GM23338 (cell line): ENCODE measurements at regions not wholly inside any gene's neighbourhood (a gene's known extent, or its start where the extent isn't known, plus 50 kb on each side); places are given as distances from the start of the nearest gene placed in this dataset.

ENCODE experiments used
- ETS1 ChIP-seq: IDR thresholded peaks from 2 replicates; pipeline ENCODE4 v1.6.1; 2016; ENCODE audit warnings: antibody characterized with exemption
- EZH2 ChIP-seq: fragments of 200-600 bp; sonication (generic); IDR thresholded peaks from one replicate; pipeline ENCODE4 v1.8.0; 2017; ENCODE audit warnings: antibody characterized with exemption, mild to moderate bottlenecking, low read depth; ENCODE audit not compliant: unreplicated experiment
- EZH2phosphoT487 ChIP-seq: fragments of 200-600 bp; sonication (generic); IDR thresholded peaks from one replicate; pipeline ENCODE4 v1.8.1; 2018; ENCODE audit warnings: antibody characterized with exemption; ENCODE audit not compliant: unreplicated experiment
- NANOG ChIP-seq: IDR thresholded peaks from 2 replicates; pipeline ENCODE4 v1.6.1; 2016; ENCODE audit warnings: antibody characterized with exemption, borderline replicate concordance
- ZNF114 ChIP-seq: fragments of 250-450 bp; sonication (Bioruptor Pico); IDR thresholded peaks from 2 replicates; pipeline ENCODE4 v1.5.0; 2020; ENCODE audit warnings: mild to moderate bottlenecking, moderate library complexity
- ZNF331 ChIP-seq: fragments of 250-450 bp; sonication (Bioruptor Pico); IDR thresholded peaks from 2 replicates; pipeline ENCODE4 v1.5.0; 2020; ENCODE audit warnings: low read depth, mild to moderate bottlenecking, moderate library complexity
- ZNF462 ChIP-seq: fragments of 250-450 bp; sonication (Bioruptor Pico); IDR thresholded peaks from 2 replicates; pipeline ENCODE4 v1.5.0; 2020; ENCODE audit warnings: mild to moderate bottlenecking, moderate library complexity
- TF ChIP-seq, protein P1 (sequence below): IDR thresholded peaks from one replicate; pipeline ENCODE4 v1.6.1; 2018; ENCODE audit warnings: antibody characterized with exemption; ENCODE audit not compliant: unreplicated experiment

GRCh38 chr1:106956721-106957120, 99.8 kb upstream of the PRMT6 start (continued):
- TF ChIP-seq ZNF462 (CRISPR knock-in tag) (no peak), ZNF331 (no peak), NANOG (no peak), EZH2 (no peak), ZNF114 (no peak), ETS1 (no peak), EZH2phosphoT487 (no peak)
- TF ChIP-seq, protein P1, sequence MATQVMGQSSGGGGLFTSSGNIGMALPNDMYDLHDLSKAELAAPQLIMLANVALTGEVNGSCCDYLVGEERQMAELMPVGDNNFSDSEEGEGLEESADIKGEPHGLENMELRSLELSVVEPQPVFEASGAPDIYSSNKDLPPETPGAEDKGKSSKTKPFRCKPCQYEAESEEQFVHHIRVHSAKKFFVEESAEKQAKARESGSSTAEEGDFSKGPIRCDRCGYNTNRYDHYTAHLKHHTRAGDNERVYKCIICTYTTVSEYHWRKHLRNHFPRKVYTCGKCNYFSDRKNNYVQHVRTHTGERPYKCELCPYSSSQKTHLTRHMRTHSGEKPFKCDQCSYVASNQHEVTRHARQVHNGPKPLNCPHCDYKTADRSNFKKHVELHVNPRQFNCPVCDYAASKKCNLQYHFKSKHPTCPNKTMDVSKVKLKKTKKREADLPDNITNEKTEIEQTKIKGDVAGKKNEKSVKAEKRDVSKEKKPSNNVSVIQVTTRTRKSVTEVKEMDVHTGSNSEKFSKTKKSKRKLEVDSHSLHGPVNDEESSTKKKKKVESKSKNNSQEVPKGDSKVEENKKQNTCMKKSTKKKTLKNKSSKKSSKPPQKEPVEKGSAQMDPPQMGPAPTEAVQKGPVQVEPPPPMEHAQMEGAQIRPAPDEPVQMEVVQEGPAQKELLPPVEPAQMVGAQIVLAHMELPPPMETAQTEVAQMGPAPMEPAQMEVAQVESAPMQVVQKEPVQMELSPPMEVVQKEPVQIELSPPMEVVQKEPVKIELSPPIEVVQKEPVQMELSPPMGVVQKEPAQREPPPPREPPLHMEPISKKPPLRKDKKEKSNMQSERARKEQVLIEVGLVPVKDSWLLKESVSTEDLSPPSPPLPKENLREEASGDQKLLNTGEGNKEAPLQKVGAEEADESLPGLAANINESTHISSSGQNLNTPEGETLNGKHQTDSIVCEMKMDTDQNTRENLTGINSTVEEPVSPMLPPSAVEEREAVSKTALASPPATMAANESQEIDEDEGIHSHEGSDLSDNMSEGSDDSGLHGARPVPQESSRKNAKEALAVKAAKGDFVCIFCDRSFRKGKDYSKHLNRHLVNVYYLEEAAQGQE = no peak
